ENCODE measurements at regions not wholly inside any gene's neighbourhood (a gene's known extent, or its start where the extent isn't known, plus 50 kb on each side); places are given as distances from the start of the nearest gene placed in this dataset.

- no peaks in the 10 kb centered on the region for H3K4me1 ChIP-seq (ENCODE audit: control insufficient read depth, insufficient read depth, low read length)
- no peaks in the 10 kb centered on the region for H3K27me3 ChIP-seq (replicated peaks in 1 of 2; ENCODE audit: control insufficient read depth in 2 of 2, insufficient read depth in 2 of 2, low read length in 1 of 2)
- DNase-seq (ENCODE audit: low read depth, low spot score) = no peak
- intact Hi-C loops (cut with micrococcal nuclease; ENCODE audit: unreplicated experiment) = no loop called here
- SMC1A ChIA-PET (ENCODE audit: uncharacterized antibody, unreplicated experiment) = interaction anchor here (0.9 kb wide), 1 partner anchor 189 kb away, joined by 3 read pairs; no protein-coding TSS in a partner anchor
- no peaks in the 10 kb centered on the region for H3K9me3 ChIP-seq (replicated peaks; ENCODE audit: control insufficient read depth, insufficient read depth, low read length)
- in situ Hi-C loops (cut with MboI) = no loop called here
- no peak for FAIRE-seq
- no peak overlapping the region for H3K27ac ChIP-seq (ENCODE audit: control insufficient read depth, insufficient read depth)
- H3K79me2 ChIP-seq (ENCODE audit: control insufficient read depth, insufficient read depth, low read length) = no peaks in the 10 kb centered on the region
- no peaks in the 10 kb centered on the region for H3K36me3 ChIP-seq (ENCODE audit: control insufficient read depth in 2 of 2, insufficient read depth in 2 of 2, low read length in 1 of 2)
- CTCF ChIA-PET = no interaction called here
- RAD21 ChIA-PET (ENCODE audit: unreplicated experiment) = no interaction called here
- H2AFZ ChIP-seq (ENCODE audit: control insufficient read depth, low read depth, low read length) = no peak overlapping the region
- no peak for ATAC-seq
- TF ChIP-seq CREM (IDR thresholded peaks at IDR 0.05; ENCODE audit: low read depth) = no peak
- TF ChIP-seq TCF3 (IDR thresholded peaks at IDR 0.05; ENCODE audit: borderline replicate concordance, insufficient read depth, low read depth, low read length) = no peak
- TF ChIP-seq SIX5 (IDR thresholded peaks at IDR 0.05; ENCODE audit: low read depth, low read length, severe bottlenecking) = no peak
- no peak for TF ChIP-seq BCLAF1 (IDR thresholded peaks at IDR 0.05)
- POLR2A ChIA-PET = no interaction called here
- no peak overlapping the region for H3K4me2 ChIP-seq (ENCODE audit: control insufficient read depth, insufficient read depth)
- no peak overlapping the region for H3K9ac ChIP-seq (ENCODE audit: control insufficient read depth, insufficient read depth, low read length)
- no peaks in the 10 kb centered on the region for H4K20me1 ChIP-seq (ENCODE audit: control insufficient read depth, insufficient read depth)
- BruUV-seq (replicated peaks) = no TSS peak
- no peak overlapping the region for H3K4me3 ChIP-seq
These were observed 343.1 kb downstream of the TFAP2B start for GRCh38 chr6:51161752-51162151.

- intact Hi-C loops (cut with micrococcal nuclease; ENCODE audit: unreplicated experiment) = no loop called here
- no peaks in the 10 kb centered on the region for H3K79me2 ChIP-seq (ENCODE audit: control insufficient read depth, insufficient read depth, low read length)
- no peak overlapping the region for H3K4me3 ChIP-seq
- H3K9ac ChIP-seq (ENCODE audit: control insufficient read depth, insufficient read depth, low read length) = no peak overlapping the region
- ATAC-seq (no peak), FAIRE-seq (no peak), DNase-seq (ENCODE audit: low read depth, low spot score) (no peak)
- H2AFZ ChIP-seq (ENCODE audit: control insufficient read depth, low read depth, low read length) = no peak overlapping the region
- ChIA-PET POLR2A (interaction anchor here (0.6 kb wide), 1 partner anchor 336 kb away, joined by 3 read pairs; no protein-coding TSS in a partner anchor), CTCF (no interaction called here), SMC1A (ENCODE audit: uncharacterized antibody, unreplicated experiment) (no interaction called here), RAD21 (ENCODE audit: unreplicated experiment) (no interaction called here)
- H3K27ac ChIP-seq (ENCODE audit: control insufficient read depth, insufficient read depth) = no peak overlapping the region
- in situ Hi-C loops (cut with MboI) = no loop called here
- no peaks in the 10 kb centered on the region for H3K36me3 ChIP-seq (ENCODE audit: control insufficient read depth in 2 of 2, insufficient read depth in 2 of 2, low read length in 1 of 2)
- 21% methylated on average over 6 of the region's 6 CpGs for WGBS (ENCODE audit: insufficient coverage, insufficient replicate concordance, low lambda C conversion rate, missing lambda C conversion rate)
- no peaks in the 10 kb centered on the region for H3K9me3 ChIP-seq (replicated peaks; ENCODE audit: control insufficient read depth, insufficient read depth, low read length)
- no TSS peak for BruUV-seq (replicated peaks)
- no peak overlapping the region for H3K4me2 ChIP-seq (ENCODE audit: control insufficient read depth, insufficient read depth)
- H4K20me1 ChIP-seq (ENCODE audit: control insufficient read depth, insufficient read depth) = no peaks in the 10 kb centered on the region
- no peaks in the 10 kb centered on the region for H3K4me1 ChIP-seq (ENCODE audit: control insufficient read depth, insufficient read depth, low read length)
- no peaks in the 10 kb centered on the region for H3K27me3 ChIP-seq (replicated peaks in 1 of 2; ENCODE audit: control insufficient read depth in 2 of 2, insufficient read depth in 2 of 2, low read length in 1 of 2)
- TF ChIP-seq MXI1 (IDR thresholded peaks at IDR 0.05; ENCODE audit: low read depth, low read length) (no peak), RFX5 (IDR thresholded peaks at IDR 0.05; ENCODE audit: low read depth, low read length) (no peak), BACH1 (IDR thresholded peaks at IDR 0.05; ENCODE audit: borderline replicate concordance) (no peak), ETV6 (conservative IDR thresholded peaks at IDR 0.05 in 1 of 2, IDR thresholded peaks at IDR 0.05 in 1 of 2; ENCODE audit: borderline replicate concordance in 1 of 2, low read depth in 1 of 2) (no peak), MTA3 (IDR thresholded peaks at IDR 0.05; ENCODE audit: borderline replicate concordance, low read length) (no peak), KAT2A (conservative IDR thresholded peaks at IDR 0.05; ENCODE audit: control insufficient read depth, low read depth, low read length) (no peak)
- TF ChIP-seq, protein P1, sequence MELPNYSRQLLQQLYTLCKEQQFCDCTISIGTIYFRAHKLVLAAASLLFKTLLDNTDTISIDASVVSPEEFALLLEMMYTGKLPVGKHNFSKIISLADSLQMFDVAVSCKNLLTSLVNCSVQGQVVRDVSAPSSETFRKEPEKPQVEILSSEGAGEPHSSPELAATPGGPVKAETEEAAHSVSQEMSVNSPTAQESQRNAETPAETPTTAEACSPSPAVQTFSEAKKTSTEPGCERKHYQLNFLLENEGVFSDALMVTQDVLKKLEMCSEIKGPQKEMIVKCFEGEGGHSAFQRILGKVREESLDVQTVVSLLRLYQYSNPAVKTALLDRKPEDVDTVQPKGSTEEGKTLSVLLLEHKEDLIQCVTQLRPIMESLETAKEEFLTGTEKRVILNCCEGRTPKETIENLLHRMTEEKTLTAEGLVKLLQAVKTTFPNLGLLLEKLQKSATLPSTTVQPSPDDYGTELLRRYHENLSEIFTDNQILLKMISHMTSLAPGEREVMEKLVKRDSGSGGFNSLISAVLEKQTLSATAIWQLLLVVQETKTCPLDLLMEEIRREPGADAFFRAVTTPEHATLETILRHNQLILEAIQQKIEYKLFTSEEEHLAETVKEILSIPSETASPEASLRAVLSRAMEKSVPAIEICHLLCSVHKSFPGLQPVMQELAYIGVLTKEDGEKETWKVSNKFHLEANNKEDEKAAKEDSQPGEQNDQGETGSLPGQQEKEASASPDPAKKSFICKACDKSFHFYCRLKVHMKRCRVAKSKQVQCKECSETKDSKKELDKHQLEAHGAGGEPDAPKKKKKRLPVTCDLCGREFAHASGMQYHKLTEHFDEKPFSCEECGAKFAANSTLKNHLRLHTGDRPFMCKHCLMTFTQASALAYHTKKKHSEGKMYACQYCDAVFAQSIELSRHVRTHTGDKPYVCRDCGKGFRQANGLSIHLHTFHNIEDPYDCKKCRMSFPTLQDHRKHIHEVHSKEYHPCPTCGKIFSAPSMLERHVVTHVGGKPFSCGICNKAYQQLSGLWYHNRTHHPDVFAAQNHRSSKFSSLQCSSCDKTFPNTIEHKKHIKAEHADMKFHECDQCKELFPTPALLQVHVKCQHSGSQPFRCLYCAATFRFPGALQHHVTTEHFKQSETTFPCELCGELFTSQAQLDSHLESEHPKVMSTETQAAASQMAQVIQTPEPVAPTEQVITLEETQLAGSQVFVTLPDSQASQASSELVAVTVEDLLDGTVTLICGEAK (IDR thresholded peaks at IDR 0.05; ENCODE audit: borderline replicate concordance) = no peak
These were observed 345.3 kb downstream of the TFAP2B start for GRCh38 chr6:51163843-51164529.

All from GM12878 (cell line).